NCI-H2029 treated with DMSO at 0.1 percent for 48 hours (cell line): ENCODE measurements at regions not wholly inside any gene's neighbourhood (a gene's known extent, or its start where the extent isn't known, plus 50 kb on each side); places are given as distances from the start of the nearest gene placed in this dataset.
"Not testable (repeated sequence)": the region's sequence is repeated elsewhere in the genome, so short reads cannot be mapped to it uniquely, and the experiment has no call there.

Experiments used
- DNase-seq: peaks from one replicate; lab custom pipeline; 2025; lab: John Stamatoyannopoulos, UW

DNA sequence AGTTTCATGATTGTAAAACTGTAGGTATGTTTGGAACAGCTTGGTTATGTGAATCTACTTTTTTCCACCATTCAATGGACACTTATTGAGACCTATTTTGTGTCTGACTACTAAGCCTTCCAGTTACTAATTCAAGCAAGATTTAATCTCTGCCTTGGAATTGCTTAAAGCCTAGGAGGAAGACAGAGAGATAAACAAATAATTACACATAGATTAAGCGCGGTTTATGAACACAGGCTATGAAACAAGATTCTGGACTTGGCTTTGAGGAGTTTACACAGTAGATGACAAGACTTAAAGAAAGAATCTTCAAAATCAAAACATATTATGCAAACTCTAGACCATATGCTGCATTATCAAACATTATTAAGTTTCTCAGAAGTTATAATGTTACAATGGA lies 340.4 kb downstream of the RASEF start:
- DNase-seq, result no peak

DNA sequence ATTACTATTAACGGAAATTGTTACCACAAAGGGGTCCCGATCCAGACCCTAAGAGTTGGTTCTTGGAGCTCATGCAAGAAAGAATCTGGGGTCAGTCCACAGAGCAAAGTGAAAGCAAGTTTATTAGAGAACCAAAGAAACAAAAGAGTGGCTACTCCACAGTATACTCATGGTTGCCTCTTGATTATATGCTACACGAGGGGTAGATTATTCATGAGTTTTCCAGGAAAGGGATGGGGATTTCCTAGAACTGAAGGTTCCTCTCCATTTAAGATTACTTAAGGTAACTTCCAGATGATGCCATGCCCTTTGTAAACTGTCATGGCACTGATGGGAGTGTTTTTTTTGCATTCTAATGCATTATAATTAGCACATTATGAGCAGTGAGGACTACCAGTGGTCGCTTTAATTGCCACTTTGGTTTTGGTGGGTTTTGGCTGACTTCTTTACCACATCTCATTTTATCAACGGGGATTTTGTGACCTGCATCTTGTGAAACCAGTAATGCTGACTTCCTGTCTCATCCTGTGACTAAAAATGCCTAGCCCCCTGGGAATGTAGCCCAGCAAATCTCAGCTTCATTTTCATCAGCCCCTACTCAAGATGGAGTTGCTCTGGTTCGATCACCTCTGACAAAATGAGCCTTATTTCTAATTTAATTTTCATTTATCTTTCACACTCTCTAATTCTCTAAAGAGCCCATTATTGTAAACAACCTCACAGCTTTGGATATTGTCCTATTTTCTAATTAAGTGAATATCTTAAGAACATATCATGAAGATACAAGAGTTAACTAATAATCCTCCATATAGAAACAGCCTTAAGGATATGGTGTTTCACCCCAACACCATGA lies 336.3 kb downstream of the RASEF start:
- DNase-seq, result no peak

DNA sequence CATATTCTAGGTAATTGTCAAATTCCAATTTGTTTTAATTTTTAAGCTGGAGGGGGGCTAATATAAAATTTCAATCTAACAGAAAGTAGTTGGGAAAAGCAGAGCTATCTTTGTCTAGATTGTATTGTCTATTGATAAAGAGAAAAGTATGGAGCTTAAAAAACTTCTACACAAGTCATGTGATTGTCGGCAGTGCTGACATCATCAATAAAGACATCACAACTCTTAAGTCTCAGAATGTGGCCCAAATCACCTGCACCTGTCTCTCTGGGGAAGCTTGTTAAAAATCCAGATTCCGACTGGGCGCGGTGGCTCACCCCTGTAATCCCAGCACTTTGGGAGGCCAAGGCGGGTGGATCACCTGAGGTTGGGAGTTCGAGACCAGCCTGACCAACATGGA lies 333.8 kb downstream of the RASEF start:
- DNase-seq, result no peak

DNA sequence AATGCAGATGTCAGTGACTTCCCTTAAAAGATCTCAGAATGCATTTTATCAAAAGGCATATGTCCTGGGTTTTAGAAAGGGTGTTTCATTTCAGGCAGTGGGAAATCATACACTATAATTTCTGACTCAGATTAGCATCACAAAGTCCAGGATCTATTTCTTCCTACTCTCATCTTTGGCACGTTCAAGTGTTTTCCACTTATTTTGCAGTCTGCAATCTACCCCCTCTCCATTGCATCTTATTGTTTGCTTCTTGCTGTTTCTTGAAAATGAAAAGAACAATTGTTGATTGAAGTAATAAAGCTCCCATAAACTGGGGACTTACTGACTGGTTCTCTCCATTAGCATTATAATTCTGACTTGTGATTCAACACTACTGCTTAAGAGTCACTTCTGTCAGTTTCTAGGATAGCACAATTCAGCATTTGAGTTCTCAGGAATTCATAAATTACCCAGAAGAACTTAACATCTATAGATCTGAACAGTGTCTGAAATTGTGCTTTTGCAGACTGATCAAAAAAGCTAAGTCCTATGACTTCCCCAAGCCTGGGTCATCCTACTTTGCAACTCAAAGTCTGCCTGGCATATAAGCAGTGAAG lies 332.9 kb downstream of the RASEF start:
- DNase-seq, result no peak

DNA sequence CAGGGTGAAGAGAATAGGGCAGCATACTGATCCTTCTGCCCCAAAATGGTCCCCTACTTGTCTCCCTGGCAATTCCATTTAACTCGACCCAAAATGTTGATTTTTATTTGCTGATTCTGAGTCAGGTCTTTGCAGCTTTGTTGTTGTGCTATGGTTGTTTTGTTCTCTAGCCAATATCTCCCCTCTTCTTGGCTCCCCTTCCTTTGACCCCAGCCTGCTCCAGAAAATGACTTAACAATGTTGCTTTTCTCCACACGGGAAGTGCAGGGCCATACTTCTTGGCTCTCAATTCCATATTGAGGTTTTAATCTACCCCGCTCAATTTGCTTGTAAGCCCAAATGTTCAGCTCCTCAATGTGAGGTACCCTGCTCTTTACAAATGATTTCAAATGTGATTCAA lies 330.0 kb downstream of the RASEF start:
- no peak for DNase-seq

DNA sequence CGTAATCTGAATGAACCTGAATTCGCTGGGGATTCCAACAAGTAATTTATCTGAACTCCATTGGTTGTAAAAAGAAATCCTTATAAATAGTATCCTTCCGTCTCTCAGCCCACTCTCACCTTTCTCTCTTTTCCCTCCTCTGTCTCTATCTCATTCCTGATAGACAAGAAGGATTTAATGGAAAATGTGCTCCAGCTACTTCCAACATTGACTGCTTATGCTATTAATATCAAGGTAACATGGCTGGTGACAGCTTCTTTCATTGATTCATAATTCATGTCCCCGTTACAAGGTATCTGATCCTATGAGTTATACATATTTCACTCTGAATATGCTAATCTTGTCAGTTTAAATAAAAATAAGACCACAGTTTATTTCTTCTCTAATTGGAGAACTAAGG lies 326.8 kb downstream of the RASEF start:
- no peak for DNase-seq

DNA sequence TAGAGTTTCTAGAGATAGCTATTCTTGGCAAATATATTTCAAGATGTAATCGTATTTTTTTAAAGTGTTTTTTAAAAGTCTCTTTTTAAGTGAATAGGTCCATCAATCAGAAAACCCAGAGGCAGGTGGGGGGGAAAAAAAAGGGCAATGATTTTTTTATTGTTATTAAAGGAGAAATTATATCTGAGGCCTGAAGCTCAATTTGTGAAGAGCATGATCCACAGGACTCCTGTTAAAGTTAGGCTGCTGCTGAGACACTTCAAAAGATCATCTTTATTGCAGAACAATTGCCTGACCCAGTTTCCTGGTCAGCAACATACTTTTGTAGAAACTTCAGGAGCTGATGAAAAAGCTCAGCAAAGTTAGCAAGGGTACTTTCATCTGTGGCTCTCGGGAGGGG lies 326.2 kb downstream of the RASEF start:
- no peak for DNase-seq

DNA sequence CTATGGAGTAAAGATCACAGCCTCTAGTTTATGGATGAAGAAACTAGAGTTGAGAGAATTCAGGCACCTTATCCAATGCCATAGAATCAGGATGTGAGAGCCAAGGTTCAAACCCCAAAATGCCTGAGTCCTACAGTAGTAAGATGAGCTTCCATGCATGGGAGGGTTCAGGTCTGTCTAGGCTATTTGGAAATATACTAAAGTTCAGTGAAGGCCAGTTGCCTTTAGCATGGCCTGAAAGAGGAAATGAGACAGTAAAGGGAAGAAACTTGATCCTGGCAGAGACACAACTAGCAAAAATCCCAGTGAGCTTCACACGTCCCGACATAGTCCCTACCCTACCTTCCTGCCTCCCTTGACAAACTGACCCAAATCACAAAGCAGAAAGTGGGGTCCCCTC lies 317.0 kb downstream of the RASEF start:
- DNase-seq, result no peak

DNA sequence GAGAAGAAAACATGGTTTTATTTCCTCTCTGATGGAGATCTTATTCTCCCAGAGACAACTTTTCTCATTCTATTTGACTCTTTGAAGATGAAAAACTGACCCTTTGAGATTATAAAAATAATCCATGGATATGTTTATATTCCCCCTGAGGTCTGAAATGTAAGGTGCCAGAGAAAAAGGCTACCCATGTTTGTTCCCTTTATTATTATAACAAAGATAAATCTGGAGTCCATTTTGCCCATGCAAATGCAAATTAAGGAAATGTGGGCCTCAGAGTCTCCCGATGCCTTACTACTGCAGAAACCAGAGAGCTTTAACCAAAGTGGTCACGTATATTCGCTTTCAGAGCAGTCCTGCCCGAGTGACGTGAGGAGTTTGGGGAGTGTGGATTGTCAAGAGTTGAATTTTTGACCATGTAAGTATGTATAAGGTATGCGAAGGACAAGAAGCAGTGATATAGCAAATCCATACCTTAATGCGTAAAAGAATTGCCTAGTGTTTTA lies 312.5 kb downstream of the RASEF start:
- DNase-seq, result no peak

DNA sequence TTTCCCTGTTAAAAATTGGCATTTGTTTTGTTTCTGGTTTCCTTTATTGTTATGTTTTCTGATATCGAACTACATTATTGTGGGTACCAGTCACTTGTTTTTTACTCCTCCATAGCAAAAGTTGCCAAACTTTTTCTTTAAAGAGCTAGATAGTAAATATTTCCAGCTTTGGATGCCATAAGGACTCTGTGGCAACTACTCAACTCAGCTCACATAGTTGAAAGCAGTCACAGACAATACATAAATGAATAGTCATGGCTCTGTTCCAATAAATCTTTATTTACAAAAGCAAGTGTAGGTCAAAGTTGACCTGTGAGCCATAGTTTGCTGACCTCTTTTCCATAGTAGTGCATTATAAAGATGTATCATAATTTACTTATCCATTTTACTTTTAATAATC lies 305.0 kb downstream of the RASEF start:
- DNase-seq, result no peak

DNA sequence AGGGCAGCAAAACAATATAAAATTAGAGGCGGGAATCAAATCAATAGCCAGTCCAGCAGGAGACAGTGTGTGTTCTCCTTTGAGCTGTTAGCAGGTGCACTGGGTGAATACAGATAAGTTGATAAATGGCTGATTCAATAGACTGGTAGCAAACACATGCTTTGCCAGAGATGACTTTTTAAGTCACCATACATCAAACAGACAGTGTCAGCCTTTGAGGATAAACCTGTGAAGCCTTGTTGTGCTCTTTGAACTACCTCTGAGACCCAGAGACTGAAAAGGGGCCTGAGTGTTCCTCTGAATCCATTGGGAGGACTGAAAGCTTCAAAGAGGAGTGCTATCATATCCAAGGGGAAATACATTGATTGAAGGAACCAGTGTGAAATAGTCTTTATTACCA lies 301.9 kb downstream of the RASEF start:
- DNase-seq, result no peak

DNA sequence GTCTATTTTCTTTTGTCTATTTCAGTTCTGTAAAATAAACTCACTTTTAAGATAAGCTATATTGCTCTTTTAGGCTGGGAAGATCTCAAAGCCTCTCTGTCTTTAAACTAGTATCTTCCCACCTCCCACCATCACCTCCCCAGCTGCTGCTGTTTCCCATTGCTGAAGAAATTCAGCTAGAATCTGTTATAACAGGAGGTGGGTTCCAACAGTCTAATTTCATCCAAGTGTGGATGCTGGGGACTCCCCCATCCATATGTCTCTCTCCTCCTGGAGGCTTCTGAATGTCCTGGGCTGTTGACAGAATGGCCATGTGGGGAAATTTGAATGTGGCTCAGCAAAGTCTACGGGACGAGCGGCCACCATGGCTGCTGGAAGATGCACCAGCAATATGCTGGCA lies 301.0 kb downstream of the RASEF start:
- DNase-seq, result no peak

DNA sequence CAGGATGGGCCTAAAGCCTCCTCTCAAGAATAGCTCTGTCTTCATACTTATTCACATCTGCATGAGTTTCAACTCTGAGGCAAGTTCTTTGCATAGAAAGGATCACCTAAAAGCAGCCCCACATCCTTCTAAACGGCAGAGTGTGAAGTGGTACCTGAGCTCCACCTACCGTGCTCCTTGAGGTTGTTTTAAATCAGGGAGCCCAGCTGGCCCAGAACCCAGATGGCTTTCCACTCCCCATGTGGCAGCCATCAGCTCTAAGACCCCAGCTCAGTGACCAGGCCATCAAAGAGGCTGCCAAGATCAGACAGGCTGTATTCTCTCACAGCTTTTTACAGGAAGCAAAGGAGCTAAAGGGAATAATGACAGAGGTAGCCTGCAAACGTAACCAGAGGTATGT lies 299.3 kb downstream of the RASEF start:
- DNase-seq, result no peak

DNA sequence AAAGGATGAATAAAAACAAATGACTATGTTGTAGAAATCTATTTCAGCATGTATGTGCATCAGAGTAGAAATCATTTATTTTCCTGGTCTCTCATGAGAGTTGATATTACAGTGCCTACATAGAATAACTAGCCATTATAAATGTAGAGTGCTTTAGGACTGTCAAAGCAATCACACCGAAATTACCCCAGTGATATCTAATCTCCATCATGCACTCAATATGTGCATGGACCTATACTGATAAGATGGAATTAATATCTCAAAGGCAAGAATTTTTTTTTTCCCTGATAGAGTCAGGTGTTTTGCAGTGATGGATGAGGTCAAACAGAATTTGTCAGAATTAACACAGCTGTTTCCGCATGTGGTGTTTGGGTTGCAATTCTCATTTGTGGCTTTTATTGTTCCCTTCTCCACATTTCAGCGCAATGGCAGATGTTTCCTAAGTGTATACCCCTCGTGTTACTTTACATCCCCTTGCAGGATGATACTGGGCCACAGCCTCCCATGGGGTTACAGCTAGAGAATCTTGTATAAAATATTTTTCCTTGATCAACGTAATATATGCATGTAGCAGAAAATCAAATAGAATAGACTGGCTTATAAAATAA lies 298.8 kb downstream of the RASEF start:
- DNase-seq, result no peak

DNA sequence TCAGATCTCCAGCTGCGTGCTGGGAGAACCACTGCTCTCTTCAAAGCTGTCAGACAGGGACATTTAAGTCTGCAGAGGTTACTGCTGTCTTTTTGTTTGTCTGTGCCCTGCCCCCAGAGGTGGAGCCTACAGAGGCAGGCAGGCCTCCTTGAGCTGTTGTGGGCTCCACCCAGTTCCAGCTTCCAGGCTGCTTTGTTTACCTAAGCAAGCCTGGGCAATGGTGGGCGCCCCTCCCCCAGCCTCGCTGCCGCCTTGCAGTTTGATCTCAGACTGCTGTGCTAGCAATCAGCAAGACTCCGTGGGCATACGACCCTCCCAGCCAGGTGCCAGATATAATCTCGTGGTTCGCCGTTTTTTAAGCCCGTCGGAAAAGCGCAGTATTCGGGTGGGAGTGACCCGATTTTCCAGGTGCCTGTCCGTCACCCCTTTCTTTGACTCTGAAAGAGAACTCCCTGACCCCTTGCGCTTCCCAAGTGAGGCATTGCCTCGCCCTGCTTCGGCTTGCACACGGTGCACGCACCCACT lies 288.2 kb downstream of the RASEF start:
- not testable (repeated sequence) for DNase-seq

DNA sequence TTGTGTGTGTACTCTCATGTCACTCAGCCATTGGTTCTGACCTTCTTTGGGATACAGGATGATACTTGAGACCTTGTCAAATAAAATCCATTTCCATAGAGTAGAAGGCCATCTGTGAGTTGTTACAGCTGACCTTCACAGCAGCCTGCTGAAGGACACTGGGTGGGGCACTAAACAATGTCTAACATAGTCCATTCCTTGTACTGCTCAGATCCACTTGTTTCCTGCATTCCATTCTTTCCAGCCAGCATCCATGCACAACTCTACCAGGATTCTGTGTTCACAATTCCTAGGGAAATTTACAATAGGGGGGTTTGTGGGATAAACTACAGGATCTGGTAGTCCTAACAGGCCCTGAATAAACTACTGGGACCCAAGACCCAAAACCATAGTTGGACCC lies 286.4 kb downstream of the RASEF start:
- no peak for DNase-seq

DNA sequence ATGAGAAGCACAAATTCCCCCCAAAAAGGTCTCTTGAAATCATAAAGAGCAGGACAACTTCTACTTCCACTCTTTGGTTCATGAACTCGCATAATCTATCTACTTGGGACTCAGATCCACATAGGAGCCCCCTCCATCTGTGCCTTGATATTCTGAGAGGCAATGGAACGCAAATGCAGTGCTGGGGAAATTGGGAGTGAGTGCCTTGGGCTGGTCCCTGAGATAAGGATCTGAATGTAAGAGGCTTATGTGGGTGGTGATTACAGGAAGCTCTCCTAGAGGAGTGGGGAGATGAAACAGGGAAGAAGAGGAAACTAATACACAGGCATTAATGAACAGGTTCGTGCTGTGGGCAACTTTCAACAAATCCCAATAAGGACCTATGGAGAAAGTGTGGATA lies 285.6 kb downstream of the RASEF start:
- DNase-seq, result no peak

DNA sequence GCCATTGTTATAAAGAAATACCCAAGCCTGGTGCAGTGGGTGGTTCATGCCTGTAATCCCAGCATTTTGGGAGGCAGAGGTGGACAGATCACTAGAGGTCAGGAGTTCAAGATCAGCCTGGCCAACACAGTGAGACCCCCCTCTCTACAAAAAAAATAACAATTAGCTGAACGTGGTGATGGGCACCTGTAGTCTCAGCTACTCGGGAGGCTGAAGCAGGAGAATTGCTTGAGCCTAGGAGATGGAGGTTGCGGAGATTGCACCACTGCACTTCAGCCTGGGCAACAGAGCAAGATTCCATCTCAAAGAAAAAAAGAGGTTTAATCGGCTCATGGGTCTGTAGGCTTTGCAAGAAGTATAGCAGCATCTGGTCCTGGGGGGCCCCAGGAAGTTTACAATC lies 284.0 kb downstream of the RASEF start:
- not testable (repeated sequence) for DNase-seq

DNA sequence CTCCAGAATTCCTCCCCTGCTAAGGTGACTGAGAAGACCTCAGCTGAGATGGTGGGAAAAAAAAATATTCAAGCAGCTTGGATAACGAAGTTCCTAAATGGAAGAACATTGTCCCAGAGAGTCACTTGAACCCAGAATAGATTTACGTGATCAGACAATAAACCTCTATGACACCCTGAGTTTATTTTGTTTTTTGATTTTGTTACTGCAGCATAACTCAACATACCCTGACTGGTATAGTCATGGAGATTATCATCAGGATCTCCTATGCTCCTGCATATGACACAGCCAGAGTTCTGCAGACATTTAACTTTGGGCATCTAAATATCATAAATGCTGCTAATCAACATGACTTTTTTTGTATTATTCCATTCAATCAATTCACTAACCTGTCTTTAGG lies 282.9 kb downstream of the RASEF start:
- no peak for DNase-seq

DNA sequence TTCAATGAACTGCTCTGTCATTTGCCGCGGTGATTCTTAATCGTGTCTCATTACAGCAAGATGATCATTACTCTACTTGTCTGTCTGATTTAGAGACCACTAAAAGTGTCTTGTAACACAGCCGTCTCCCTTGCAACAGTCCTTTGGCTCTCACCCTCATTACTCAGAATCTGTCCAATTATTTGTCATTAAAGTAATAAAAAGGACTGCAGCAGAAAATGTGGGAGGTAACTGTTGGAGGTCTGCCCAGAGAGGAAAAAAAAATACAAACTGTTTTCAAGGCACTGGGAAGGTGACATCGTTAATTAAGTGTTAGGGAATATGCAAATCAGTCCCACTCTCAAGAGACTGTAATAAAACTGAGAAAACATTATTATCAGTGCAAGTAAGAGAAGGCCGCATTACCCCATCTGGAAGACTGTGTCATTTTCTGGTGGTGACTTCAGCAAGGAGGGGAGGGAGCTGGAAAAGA lies 281.0 kb downstream of the RASEF start:
- DNase-seq, result no peak

DNA sequence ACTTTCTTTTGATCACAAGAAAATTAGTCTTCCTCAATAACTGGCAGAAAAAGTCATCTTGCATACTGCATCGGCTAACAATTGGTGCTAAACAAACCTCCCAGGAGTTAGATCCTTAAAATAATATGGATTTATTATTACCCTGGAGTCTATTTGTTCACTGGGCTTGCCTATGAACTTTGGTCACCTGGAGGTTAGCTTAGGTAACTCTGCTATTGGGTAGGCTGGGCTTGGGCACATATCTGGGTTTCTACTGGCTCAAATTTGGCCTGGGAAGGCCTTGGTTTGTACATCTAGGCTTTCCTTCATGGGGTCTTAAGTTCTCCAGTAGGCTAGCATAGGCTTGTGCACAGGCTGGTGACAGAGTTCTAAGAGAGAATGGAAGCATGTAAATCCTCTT lies 279.9 kb downstream of the RASEF start:
- no peak for DNase-seq

DNA sequence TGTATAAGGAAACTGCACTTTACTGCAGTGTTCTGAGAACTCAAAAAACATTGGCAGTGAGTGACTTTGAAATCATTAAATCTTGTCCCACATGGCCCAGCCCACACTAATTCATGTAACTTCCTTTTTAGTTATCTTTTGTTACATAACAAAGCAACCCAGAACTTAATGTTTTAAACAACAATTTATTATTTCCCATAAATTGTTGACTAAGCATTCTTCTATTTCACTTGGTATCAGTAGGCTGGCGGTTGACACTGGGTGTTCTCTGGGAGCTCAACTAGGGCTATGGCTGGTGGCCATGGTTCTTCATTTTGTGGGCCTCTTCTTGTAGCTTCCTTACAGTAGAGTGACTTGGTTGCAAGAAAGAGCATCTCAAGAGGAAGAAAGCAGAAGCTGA lies 278.4 kb downstream of the RASEF start:
- no peak for DNase-seq
